GM23248 (cell line): ENCODE measurements at regions not wholly inside any gene's neighbourhood (a gene's known extent, or its start where the extent isn't known, plus 50 kb on each side); places are given as distances from the start of the nearest gene placed in this dataset.

Experiments
- EZH2 ChIP-seq: fragments of 200-600 bp; sonication (generic); IDR thresholded peaks from 2 replicates; pipeline ENCODE4 v1.6.1; 2018; ENCODE audit warnings: antibody characterized with exemption, mild to moderate bottlenecking; ENCODE audit not compliant: insufficient read depth, poor library complexity, severe bottlenecking
- EZH2phosphoT487 ChIP-seq: fragments of 200-600 bp; sonication (generic); IDR thresholded peaks from 2 replicates; pipeline ENCODE4 v1.6.1; 2018; ENCODE audit warnings: antibody characterized with exemption, moderate library complexity, mild to moderate bottlenecking, low read depth; ENCODE audit not compliant: insufficient read depth

- TF ChIP-seq EZH2 (no peak), EZH2phosphoT487 (no peak)
Observed at GRCh38 chr20:6295867-6296256, 173.0 kb upstream of the FERMT1 start.
